Trophoblast cell (in vitro differentiated cells and primary cell): ENCODE measurements at regions not wholly inside any gene's neighbourhood (a gene's known extent, or its start where the extent isn't known, plus 50 kb on each side); places are given as distances from the start of the nearest gene placed in this dataset.

Experiments
- DNase-seq, 2 donors: peaks; one replicate each; pipeline ENCODE4 v3.0.0-alpha.2; 2016
- H2AFZ ChIP-seq: 2 replicates; pipeline ENCODE4 v1.6.1; 2013; ENCODE audit warnings: low read length, moderate library complexity, mild to moderate bottlenecking; ENCODE audit not compliant: insufficient read depth, poor library complexity
- H2AK5ac ChIP-seq: 2 replicates; pipeline ENCODE4 v1.6.1; 2013; ENCODE audit warnings: mild to moderate bottlenecking, low read length
- H2BK120ac ChIP-seq: 2 replicates; pipeline ENCODE4 v1.6.1; 2013; ENCODE audit warnings: low read length, mild to moderate bottlenecking, moderate library complexity; ENCODE audit not compliant: insufficient read depth, poor library complexity
- H2BK12ac ChIP-seq: 2 replicates; pipeline ENCODE4 v1.6.1; 2013; ENCODE audit warnings: mild to moderate bottlenecking, low read length, moderate library complexity
- H2BK5ac ChIP-seq: 2 replicates; pipeline ENCODE4 v1.6.1; 2013; ENCODE audit warnings: low read length, low read depth, moderate library complexity, mild to moderate bottlenecking; ENCODE audit not compliant: poor library complexity
- H3K14ac ChIP-seq: 2 replicates; pipeline ENCODE4 v1.6.1; 2013; ENCODE audit warnings: mild to moderate bottlenecking, low read length
- H3K18ac ChIP-seq: 2 replicates; pipeline ENCODE4 v1.6.1; 2013; ENCODE audit warnings: mild to moderate bottlenecking, low read length
- H3K23ac ChIP-seq: 2 replicates; pipeline ENCODE4 v1.6.1; 2013; ENCODE audit warnings: low read length
- H3K27ac ChIP-seq: 2 replicates; pipeline ENCODE4 v1.5.1; 2013; ENCODE audit warnings: low read depth, mild to moderate bottlenecking, inconsistent platforms, low read length, moderate library complexity
- H3K27me3 ChIP-seq: 2 replicates; pipeline ENCODE4 v1.6.1; 2013; ENCODE audit warnings: inconsistent platforms, mild to moderate bottlenecking, low read length, moderate library complexity; ENCODE audit not compliant: insufficient read depth
- H3K36me3 ChIP-seq, 2 experiments: 1 replicate in 1 of 2; 2 replicates in 1 of 2; pipeline ENCODE4 v1.6.1; 2013; ENCODE audit warnings: low read length in 2 of 2, mild to moderate bottlenecking in 2 of 2, moderate library complexity in 1 of 2; ENCODE audit not compliant: insufficient read depth in 2 of 2, control insufficient read depth in 1 of 2
- H3K4ac ChIP-seq: 2 replicates; pipeline ENCODE4 v1.6.1; 2013; ENCODE audit warnings: low read depth, mild to moderate bottlenecking, low read length, moderate library complexity
- H3K4me1 ChIP-seq, 2 experiments: 1 replicate in 1 of 2; 2 replicates in 1 of 2; pipeline ENCODE4 v1.6.1; 2013; ENCODE audit warnings: low read length in 2 of 2, mild to moderate bottlenecking in 2 of 2, moderate library complexity in 1 of 2; ENCODE audit not compliant: insufficient read depth in 2 of 2, control insufficient read depth in 1 of 2
- H3K4me2 ChIP-seq: 2 replicates; pipeline ENCODE4 v1.6.1; 2013; ENCODE audit warnings: inconsistent platforms, mild to moderate bottlenecking, low read length, moderate library complexity
- H3K4me3 ChIP-seq: 2 replicates; pipeline ENCODE4 v1.5.1; 2013; ENCODE audit warnings: mild to moderate bottlenecking, low read depth, low read length, inconsistent platforms
- H3K79me1 ChIP-seq: one replicate; pipeline ENCODE4 v1.6.1; 2013; ENCODE audit warnings: low read length
- H3K79me2 ChIP-seq: 2 replicates; pipeline ENCODE4 v1.6.1; 2013; ENCODE audit warnings: low read length, mild to moderate bottlenecking; ENCODE audit not compliant: control insufficient read depth, insufficient read depth, poor library complexity
- H3K9ac ChIP-seq: 2 replicates; pipeline ENCODE4 v1.6.1; 2013; ENCODE audit warnings: mild to moderate bottlenecking, low read length
- H3K9me3 ChIP-seq: 2 replicates; pipeline ENCODE4 v1.6.1; 2013; ENCODE audit warnings: low read depth, mild to moderate bottlenecking, control low read depth, inconsistent platforms, low read length; ENCODE audit not compliant: insufficient read depth
- H4K12ac ChIP-seq: 2 replicates; pipeline ENCODE4 v1.6.1; 2013; ENCODE audit warnings: low read depth, mild to moderate bottlenecking, low read length, moderate library complexity
- H4K8ac ChIP-seq: 2 replicates; pipeline ENCODE4 v1.6.1; 2013; ENCODE audit warnings: low read depth, mild to moderate bottlenecking, low read length, moderate library complexity
- H4K91ac ChIP-seq: one replicate; pipeline ENCODE4 v1.6.1; 2013; ENCODE audit warnings: low read depth, mild to moderate bottlenecking, low read length, moderate library complexity
- WGBS: extraction: QIAGEN DNeasy Blood & Tissue Kit; methylation state at CpG from one replicate; pipeline ENCODE4 v1.1.7; 2013; ENCODE audit warnings: missing lambda C conversion rate; ENCODE audit not compliant: insufficient read length, insufficient coverage; ENCODE audit errors: extremely low coverage; 5-methylcytosine and 5-hydroxymethylcytosine counted together

DNA sequence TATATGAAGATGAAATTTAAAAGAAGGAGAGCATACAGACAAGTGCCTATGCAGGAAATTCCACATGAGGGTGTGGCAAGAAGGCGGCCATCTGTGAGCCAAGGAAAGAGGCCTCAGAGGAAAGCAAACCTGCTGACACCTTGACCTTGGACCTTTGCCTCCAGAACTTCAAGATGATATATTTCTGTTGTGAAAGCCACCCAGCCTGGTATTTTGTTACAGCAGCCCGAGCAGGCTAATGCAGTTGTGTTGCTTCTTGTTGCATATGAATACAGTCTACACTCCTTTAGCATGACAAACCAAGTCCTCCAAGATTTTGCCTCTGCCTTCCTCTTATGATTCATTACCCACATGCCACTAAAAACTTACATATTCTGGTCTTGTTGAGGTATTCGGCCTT is 374.8 kb upstream of the TRIB2 start:
- Histone ChIP-seq H2BK12ac (no peak overlapping the region), H3K18ac (no peak overlapping the region), H3K23ac (no peak overlapping the region), H3K79me2 (no peaks in the 10 kb centered on the region), H3K4ac (no peak overlapping the region), H3K79me1 (no peaks in the 10 kb centered on the region), H4K8ac (no peak overlapping the region), H3K4me2 (no peak overlapping the region), H2AFZ (no peak overlapping the region), H3K9ac (no peak overlapping the region), H2AK5ac (no peak overlapping the region), H3K4me1 (no peaks in the 10 kb centered on the region), H4K91ac (no peak overlapping the region), H2BK120ac (no peak overlapping the region), H3K4me3 (no peak overlapping the region), H3K36me3 (no peaks in the 10 kb centered on the region), H2BK5ac (no peak overlapping the region), H3K14ac (no peak overlapping the region), H4K12ac (no peak overlapping the region), H3K27ac (no peak overlapping the region), H3K27me3 (no peaks in the 10 kb centered on the region), H3K9me3 (no peaks in the 10 kb centered on the region)
- no CpG with 5 or more reads among the region's 3 CpGs for WGBS
- DNase-seq, result peak; percentile 5 to 23

DNA sequence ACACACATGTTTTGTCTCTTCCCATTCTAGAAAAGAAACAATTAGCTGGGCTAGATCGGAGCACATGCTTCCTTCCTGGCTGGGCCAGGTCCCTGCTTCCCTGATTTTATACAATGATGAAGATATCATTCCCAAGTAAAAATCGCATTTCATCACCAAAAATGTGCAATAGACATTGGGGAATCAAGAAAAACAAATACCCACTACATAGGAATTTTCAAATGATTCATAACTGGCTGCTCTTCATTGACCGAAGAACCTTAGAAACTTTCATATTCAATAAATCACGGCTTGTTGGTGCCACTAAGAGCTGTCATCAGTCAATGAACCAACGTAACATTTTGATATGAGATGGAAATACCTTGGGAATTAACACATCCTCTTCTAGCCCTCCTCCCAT is 373.6 kb upstream of the TRIB2 start:
- H4K8ac ChIP-seq, result no peak overlapping the region
- no CpG with 5 or more reads among the region's 5 CpGs for WGBS

DNA sequence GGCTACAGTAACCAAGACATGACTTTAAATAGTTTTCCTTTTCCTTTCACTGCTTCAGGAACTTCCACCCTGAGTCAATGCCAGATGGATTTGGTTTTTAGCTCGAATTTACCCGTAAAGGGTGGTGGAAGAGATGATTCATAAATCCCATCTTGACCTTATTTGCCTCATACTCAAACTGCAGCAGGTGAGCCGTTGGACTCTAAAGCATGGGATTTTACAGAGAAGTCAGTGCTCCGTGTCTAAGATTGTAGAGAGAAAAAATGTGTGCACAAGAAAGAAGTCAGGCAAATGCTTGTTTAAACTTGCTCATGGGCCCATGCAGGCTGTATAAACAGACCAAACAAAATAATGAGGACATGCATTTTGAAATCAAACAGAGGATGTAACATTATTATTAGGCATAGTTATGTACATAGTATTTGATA is 369.7 kb upstream of the TRIB2 start:
- Histone ChIP-seq H4K12ac (no peak overlapping the region), H2BK12ac (no peak overlapping the region), H3K27me3 (no peaks in the 10 kb centered on the region), H3K9ac (no peak overlapping the region), H3K79me1 (no peaks in the 10 kb centered on the region), H3K4ac (no peak overlapping the region), H3K36me3 (no peaks in the 10 kb centered on the region), H3K27ac (no peak overlapping the region), H3K4me3 (no peak overlapping the region), H3K14ac (no peak overlapping the region), H3K23ac (no peak overlapping the region), H3K18ac (no peak overlapping the region), H2AK5ac (no peak overlapping the region), H4K91ac (no peak overlapping the region), H3K4me2 (no peak overlapping the region), H3K79me2 (no peaks in the 10 kb centered on the region), H3K4me1 (no peaks in the 10 kb centered on the region), H2AFZ (no peak overlapping the region), H3K9me3 (peaks cover 1% of the 10 kb centered on the region), H2BK120ac (no peak overlapping the region), H4K8ac (no peak overlapping the region), H2BK5ac (no peak overlapping the region)
- no CpG with 5 or more reads among the region's 4 CpGs for WGBS
- DNase-seq, result no peak

More for the DNA sequence above, 373.6 kb upstream of the TRIB2 start:
- DNase-seq, result no peak
- H3K4ac ChIP-seq, result no peak overlapping the region
- no peak overlapping the region for H2AK5ac ChIP-seq
- H3K79me2 ChIP-seq, result no peaks in the 10 kb centered on the region
- no peak overlapping the region for H2BK5ac ChIP-seq
- H2AFZ ChIP-seq, result no peak overlapping the region
- H2BK120ac ChIP-seq, result no peak overlapping the region
- H3K27me3 ChIP-seq, result no peaks in the 10 kb centered on the region
- no peak overlapping the region for H4K12ac ChIP-seq
- H3K4me1 ChIP-seq, result no peaks in the 10 kb centered on the region
- H2BK12ac ChIP-seq, result no peak overlapping the region
- no peak overlapping the region for H3K4me2 ChIP-seq
- H3K23ac ChIP-seq, result no peak overlapping the region
- H3K9ac ChIP-seq, result no peak overlapping the region
- no peak overlapping the region for H3K4me3 ChIP-seq
- H3K36me3 ChIP-seq, result no peaks in the 10 kb centered on the region
- H4K91ac ChIP-seq, result no peak overlapping the region
- H3K9me3 ChIP-seq, result no peaks in the 10 kb centered on the region
- no peak overlapping the region for H3K27ac ChIP-seq
- no peaks in the 10 kb centered on the region for H3K79me1 ChIP-seq
- H3K14ac ChIP-seq, result no peak overlapping the region
- no peak overlapping the region for H3K18ac ChIP-seq

DNA sequence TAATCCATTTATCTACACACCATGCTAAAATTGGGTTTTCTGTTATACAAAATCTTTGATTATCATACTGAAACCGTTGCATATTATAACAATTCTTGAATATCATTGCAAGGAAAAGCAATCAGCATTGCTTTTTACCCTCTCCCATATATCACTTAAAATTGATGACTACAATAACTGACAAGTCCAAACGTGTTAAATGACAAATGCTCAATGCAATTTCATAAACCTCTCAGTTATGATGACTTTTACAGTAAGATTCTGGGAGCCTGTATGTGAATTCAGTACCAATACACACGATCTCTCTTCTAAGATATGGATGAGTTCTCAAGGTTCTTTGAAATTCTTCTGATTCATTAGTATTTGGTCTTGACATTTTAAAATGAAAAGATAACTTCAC is 368.5 kb upstream of the TRIB2 start:
- H3K36me3 ChIP-seq, result no peaks in the 10 kb centered on the region
- H3K23ac ChIP-seq, result no peak overlapping the region
- no peak overlapping the region for H2BK120ac ChIP-seq
- H3K79me1 ChIP-seq, result no peaks in the 10 kb centered on the region
- no peaks in the 10 kb centered on the region for H3K4me1 ChIP-seq
- no peak overlapping the region for H3K4ac ChIP-seq
- no peak overlapping the region for H2AFZ ChIP-seq
- no peak overlapping the region for H2AK5ac ChIP-seq
- H3K9me3 ChIP-seq, result peaks cover 1% of the 10 kb centered on the region
- DNase-seq, result no peak
- H2BK5ac ChIP-seq, result no peak overlapping the region
- no peak overlapping the region for H4K8ac ChIP-seq
- H3K18ac ChIP-seq, result no peak overlapping the region
- H3K9ac ChIP-seq, result no peak overlapping the region
- H3K4me2 ChIP-seq, result no peak overlapping the region
- no peaks in the 10 kb centered on the region for H3K27me3 ChIP-seq
- WGBS, result no CpG with 5 or more reads among the region's 3 CpGs
- H3K79me2 ChIP-seq, result no peaks in the 10 kb centered on the region
- H4K91ac ChIP-seq, result no peak overlapping the region
- no peak overlapping the region for H3K27ac ChIP-seq
- no peak overlapping the region for H3K14ac ChIP-seq
- no peak overlapping the region for H2BK12ac ChIP-seq
- no peak overlapping the region for H4K12ac ChIP-seq
- no peak overlapping the region for H3K4me3 ChIP-seq
